HG02610 (cell line): ENCODE measurements at regions not wholly inside any gene's neighbourhood (a gene's known extent, or its start where the extent isn't known, plus 50 kb on each side); places are given as distances from the start of the nearest gene placed in this dataset.

Source experiments
- ATAC-seq: cut with Tn5 transposase; IDR thresholded peaks from one replicate; pipeline ENCODE4 v1.9.1; 2021; ENCODE audit warnings: mild to moderate bottlenecking, moderate library complexity; ENCODE audit not compliant: unreplicated experiment

DNA sequence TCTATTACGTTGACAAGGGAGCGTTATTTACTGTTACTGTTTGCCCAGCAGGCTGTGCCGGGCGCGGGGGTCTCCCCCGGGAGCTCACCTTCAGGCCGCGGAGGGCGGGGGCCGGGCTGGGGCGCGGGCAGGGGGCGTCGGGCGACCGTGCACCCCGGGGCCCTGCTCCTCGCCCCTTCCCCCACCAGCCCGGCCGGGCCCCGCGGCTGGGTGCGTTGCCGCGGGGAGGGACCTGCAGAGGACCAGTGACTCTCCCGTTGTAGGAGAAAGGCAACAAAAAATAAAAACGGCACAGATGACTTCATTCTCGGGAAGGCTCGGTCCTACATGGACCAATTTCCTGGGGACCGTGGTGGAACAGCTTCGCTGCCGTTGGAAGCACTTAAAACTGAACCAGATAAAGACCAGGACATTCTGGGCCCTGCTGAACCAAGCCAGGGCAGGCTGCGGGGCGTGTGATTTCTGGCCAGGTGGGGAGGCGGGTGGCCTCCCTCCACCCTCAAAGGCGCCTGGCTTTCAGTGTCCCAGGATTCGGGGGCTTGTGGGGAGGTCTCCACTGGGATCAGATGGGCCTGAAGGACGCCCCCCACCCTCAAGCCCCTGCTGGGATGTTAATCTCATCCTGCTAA lies 57.4 kb downstream of the IGLL1 start:
- no peak for ATAC-seq

DNA sequence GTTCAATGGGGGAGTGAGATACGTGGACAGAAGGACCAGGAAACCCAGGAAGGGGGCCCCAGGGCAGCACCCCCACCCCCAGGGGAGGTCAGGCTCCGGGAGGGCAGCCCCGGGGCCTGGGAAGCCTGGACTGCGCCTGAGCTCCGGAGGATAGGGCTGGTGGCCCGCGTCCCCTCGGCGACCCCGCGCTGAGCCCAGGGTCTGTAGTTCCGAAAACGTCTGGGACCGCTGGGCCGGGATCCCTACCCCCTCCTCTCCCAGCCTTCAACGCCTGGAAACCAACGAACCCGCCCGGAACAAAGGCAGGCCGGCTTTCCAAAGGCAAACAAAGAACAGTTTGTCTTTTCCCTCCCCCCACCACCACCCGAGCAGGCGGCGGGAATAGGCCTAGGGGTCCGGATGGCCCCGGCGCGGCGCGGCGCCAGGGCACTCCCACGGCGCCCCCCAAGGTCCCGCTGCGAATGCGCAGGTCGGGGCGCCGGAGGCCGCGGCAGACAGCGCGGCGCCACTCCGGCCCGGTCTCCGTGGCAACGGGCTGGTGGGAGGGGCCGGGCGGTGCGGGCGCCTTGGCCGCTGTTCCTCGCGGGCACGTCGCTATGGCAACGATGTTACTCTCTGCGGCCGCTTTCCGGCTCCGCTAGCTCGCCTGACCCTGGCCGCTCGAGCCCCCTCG lies 58.5 kb downstream of the IGLL1 start:
- peak; percentile 44 for ATAC-seq

DNA sequence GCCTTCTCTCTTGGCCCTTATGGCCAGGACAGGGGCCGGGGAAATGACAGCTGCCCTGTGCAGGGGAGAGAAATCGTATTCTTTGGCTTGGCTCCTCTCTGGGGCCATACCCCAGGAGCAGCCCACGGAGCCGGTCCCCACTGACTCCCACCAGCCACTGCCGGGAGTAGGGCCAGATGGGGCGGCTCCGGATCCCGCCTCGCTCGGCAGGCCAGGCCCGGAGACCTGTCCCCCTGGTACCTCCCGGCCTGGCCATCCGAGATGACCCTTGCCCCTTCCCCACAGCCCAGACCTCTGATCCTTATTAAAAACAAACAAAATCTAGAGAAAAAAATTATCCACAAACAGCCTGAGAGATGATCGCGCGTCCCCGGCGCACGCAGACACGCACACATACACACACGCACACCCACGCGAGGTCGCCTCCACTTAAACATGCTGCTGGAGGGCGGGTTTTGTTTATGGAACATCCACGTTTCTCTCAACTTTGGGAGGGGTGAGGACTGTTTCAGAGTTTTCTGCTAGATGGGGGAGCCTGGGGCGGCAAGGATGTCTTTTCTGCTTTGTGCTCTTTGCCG lies 59.1 kb downstream of the IGLL1 start:
- ATAC-seq, result no peak

DNA sequence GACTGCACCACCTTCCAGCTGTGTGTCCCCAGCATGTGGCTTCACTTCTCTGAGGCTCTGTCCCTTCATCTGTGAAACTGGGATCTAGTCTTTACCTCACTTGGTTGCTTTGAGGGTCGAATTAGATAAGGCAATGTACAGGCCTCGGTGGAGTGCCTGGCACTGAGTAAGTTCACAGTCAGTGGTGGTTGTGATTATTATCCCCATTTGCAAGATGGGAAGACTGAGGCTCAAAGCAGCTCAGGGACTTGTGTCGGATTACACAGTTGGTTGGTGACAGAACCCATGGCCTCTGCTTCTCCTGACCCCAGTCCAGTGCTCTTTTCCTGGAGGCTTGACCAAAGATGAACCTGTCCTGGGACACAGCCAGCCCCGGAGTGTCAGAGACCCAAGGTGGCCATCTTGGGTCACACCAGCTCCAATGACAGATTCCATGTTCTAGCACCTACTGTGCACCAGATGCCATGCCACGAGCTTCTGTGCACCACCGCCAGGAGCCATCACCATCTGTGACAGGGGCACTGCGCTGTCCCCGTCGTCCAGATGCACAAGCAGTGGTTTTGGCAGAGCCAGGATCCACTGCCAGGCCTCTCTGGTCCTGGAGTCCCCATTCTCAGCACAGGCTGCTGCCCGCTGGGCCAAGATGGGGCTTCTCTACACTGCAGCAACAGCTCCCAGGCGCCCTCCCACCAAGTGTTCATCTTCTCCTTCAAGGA lies 60.5 kb downstream of the IGLL1 start:
- no peak for ATAC-seq

DNA sequence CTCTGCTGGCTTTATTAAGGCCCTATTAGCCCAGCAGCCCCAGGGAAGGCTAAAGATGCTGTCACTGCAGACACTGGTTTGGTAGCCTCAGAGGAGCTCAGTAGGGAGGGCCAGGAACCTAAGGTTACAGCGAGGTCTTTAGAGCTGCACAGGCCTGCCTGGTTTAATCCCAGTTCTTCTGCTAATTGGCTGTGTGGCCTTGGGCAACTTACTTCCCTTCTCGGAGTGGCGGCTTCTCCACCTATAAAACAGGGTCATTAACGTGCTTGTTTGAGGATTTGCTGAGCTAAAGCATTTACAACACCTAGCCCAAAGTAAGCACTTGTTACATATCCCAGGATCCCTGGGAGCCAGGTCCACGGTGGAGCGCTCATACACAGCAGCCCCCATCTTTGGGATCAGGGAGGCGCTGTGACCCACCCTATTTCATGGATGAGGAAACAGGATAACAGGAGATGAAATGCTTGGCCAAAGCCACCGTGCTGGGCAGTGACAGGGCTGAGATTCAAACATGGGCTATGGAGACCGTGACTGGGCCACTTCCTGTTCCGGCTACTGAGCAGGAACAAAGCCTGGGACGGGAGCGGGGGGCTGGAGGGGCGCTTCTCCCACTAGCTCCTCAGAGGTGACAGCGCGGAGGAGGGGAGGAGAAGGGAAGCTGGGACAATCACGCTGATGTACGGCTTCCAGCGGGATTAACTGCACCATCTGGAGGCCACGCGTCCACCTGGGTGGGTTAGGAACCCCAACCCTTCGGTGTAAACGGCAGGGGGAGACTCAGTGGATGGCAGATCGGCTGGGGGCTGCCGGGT lies 61.5 kb downstream of the IGLL1 start:
- ATAC-seq, result no peak

DNA sequence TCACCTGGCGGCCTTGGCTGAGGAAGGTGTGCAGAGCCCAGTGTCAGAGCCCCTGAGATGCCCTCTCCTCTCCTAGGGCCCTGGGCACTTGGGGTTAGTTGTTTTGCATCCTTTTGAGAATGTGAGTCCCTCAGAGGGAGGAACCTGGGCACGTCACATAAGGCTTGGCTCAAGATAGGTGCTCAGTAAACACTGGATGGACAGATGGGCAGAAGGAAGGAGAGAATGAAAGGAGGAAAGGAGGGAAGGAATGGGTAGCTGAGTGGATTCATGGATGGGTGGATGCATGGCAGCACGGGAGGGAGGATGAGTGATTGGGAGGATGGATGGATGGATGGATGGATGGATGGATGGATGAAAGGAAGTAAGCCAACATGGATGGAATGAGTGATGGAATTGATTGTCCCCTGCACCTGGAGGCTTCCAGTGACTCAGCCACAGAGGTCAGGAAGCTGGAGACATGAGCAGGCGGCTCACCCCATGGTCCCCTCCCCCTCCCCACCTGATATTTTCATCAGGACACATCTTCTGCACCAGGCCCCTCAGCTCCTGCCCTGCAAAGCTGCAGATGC lies 62.2 kb downstream of the IGLL1 start:
- ATAC-seq, result no peak

DNA sequence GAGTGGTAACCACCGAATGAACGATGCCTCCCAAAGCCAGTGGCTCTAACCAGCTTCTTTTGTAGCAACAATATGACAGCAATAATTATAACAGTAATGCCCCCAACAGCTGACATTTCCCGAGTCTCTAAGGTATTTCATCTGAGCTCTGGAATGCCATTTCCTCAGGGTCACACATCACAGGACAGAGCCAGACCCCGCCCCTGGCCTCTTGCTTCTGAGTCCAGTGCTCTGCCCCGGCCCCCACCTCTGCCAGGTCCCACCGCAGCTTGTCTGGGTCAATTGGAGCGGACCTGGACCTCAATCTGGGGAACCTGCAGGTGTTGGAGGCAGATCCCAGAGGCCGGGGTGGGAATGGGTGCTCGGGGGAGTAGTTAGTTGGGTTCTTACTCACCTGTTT lies 63.8 kb downstream of the IGLL1 start:
- no peak for ATAC-seq

DNA sequence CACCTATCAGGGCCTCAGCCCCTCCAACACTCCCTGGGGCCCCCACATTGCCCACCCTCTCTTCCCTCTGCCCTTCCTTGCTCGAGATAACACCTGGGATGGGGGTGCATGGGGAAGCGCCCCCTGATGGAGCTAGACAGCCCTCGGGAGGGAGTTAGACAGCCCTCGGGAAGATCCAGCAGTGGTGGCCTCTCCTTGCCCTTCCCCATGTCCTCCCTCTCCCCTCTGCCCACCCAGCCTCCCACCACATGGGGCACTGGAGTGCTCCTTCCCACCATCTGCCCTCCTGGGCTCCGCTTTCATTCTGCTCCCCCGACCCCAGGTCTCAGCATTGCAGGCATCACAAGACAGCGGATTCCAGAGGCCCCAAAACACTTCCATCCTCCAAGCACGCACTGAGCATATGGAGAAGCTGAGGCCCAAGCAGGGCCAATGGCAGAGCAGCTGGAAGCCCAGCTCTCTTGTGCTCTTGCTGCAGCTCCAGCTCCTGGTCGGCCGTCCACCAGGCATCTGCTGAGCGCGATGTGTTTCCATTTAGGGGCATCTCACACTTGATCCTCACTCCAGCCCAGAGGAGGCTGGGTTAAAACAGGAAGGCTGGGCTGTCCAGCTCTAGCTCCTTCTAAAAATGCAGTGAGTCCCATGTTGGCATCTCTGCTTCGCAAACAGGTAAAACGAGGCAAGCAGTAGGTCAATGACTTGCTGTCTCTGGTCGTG lies 65.6 kb downstream of the IGLL1 start:
- ATAC-seq, result no peak

DNA sequence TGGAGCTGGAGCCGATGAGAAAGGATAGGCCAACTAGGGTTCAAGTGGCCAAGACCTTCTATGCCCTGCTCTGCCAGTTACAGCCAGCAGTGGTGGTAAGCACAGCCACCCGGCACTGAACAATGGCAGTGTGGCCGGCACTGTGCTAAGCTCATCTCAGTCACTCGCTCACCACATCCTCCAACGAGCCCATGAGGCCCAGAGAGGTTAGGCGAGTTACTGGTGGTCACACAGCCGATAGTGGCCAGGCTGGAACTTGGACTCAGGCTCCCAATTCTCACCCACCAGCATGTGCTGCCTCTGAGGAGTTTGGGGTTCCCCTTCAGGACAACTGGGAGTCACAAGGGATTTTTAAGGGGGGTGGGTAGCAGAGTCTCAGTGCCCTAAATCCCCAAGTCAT lies 66.4 kb downstream of the IGLL1 start:
- no peak for ATAC-seq

DNA sequence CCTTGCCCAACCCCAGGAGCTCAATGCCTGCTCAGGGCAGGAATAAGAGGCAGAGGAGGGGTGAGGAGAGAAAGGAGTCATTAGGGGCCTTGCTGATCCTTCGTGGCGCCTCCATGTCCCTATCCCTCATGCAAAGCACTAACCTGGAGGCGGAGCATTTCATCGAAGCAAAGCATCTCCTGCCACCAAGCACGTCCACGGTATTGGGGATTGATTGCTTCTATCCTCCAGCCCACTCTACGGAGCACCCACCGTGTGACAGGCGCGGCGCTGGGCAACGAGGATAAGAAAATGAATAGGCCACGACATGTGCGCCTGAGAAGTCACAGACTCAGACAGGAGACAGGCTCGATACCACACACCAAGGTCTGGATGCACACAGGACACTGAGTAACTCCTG lies 67.0 kb downstream of the IGLL1 start:
- no peak for ATAC-seq

DNA sequence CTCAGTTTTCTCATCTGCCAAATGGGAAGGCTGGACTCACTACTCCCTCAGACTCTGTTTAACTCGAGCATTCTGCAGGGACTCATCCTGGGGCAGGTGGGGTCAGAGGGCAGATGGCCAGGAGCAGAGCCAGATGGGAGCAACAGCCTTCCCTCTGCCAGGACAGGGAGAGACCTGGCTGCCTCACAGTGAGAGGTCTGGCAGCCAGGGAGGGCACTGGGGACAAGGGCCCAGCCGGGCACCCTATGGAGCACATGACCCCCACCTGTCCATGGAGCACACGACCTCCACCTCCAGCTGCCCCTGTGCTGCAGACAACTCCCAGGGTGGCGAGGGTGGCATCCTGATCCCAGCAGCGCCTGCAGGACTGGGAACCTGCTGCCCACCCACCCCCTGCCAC lies 67.4 kb downstream of the IGLL1 start:
- ATAC-seq, result no peak

DNA sequence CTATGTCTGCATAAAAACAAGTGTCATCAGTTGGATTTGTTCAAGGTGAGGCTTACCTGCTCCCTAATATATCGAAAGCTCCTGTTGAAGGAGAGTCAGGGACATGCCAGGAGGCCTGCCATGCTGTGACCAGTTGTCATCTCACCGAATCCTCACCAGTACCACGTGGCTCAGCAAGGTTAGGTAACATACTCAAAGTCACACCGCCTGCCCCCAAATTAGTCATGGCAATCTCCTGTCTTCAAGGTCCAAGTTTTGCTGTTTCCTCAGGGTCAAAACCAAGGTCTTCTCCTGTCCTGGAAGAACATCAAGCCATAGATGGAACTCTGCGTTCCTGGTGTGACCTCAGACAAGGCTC lies 67.8 kb downstream of the IGLL1 start:
- no peak for ATAC-seq

DNA sequence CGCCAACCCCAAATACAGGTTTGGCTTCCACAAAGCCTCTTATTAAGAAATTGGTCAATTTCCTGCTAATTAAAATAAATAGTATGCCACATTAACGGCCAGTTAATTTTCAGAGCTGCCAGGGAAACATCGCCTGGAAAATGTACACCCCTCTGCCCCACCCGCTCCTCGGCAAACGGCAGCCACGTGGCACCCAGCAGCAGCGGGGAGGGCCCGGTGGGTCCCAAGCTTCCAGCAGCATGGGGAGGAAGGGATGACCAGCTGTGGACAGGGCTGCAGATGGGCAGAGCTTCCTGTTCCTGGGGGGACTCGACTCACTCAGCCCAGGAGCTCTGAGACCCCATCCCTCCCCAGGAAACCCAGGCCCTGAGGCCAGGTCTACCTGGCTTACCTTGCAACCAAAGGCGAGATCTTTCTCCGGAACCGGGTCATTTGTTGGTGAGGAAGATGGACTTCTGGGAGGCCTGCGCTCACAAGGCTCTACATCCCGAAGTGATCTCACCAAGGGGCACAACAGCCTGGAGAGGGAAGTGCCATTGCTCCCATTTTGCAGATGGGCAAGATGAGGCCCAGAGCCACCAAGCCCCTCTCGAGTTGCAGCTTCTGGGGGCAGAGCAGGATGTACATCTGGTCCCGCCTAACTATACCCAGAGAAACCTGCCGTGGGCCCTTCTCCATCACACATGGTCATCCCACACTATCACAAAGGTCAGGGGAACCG lies 68.3 kb downstream of the IGLL1 start:
- no peak for ATAC-seq

DNA sequence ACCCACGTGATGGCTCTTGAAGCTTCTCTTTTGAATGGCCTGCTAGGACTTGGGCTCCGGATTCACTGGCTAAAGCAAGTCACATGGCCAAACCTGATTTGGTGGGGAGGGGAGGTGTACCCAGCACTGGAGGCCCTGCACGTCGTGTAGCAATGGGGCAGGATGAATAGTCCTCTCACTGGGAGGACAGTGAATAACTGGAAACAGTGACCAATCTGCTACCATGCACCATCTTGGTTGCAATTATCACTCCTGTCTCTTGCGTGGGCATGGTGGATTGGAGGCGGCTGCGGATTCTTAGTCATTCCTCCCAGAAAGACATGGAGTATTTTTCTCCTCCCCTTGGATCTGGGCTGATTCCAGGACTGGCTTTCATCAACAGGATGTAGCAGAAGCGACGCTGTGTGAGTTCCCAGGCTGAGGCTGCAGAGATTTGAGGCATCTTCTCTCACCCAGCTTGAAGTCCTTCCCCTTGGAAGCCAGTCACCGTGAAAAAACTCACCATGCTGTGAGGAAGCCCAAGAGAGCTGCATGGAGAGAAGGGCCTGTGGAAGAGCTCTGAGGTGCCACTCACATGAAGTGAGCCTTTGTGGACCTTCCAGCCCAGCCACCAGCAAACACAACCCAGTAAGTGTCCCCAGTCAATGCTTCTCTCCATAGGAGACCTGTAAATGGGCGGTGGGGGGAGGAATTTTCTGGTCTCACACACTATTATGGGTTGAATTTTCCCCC lies 70.4 kb downstream of the IGLL1 start:
- no peak for ATAC-seq

DNA sequence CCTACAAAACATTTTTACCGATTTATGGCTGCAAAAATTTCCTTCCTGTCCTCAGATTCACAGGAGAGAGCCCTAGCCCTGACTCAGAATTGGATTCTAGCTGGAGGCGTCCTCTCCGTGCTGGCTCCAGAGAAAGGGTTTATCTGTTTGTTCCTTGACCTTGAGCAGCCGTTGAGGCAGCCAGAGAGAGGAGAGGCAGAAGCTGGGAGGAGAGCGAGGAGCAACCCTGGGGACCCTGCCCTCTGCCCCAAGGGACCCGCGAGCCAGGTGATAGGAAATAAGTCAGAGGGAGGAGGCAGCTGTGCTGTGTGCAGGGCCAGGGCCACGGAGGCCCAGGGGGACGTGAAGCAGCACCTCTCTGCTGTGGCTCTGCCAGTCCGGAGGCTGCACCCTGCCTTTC lies 75.6 kb downstream of the IGLL1 start:
- ATAC-seq, result no peak

DNA sequence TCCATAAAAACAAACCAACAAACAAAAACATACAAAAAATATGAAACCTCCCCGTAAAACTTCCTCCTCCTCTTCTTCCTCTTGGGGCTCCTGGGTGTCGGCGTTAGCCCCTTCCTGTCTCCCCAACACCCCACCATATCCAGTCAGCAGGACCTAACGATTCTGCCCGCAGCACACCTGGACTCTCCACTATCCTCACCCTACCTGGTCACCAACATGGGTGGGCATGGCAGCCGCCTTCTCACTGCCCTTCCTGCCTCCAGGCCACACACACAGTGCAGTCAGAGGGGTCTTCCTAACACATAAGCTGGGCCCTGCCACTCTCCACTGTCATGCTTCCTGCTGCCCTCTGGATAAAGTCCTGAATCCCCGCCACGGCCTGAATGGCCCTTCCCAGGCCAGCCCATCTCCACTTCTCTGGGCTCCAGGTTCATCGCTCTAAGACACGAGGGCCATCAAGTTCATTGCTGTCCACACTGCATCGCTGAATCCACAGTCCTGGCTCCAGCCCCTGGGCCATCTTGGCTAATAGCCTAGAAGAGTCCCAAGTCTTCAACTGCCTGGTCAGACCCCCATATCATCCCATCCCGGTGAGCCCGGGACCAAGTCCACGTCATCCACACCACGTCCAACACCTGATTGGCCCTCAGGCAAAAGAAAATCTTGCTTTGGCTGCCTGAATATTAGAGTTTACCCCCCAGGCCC lies 76.2 kb downstream of the IGLL1 start:
- no peak for ATAC-seq

DNA sequence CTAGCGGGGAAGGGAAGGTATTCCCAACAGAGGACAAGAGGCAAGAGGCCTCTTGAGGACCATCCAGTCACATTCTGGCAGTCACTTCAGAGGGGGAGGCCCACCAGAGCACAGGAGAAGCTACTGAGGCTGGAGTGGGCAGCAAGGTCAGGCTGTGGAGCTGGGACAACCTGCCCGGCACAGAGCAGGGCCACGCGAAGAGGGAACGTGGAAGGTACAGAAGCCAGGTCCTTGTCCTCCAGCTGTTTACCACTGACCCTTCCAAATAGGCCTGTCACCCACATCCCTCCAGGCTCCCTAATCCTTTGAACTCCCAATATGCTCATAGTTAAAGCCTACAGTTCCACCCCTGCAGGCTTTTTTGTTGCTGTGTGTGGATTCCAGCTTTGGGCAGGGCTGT lies 76.9 kb downstream of the IGLL1 start:
- no peak for ATAC-seq

DNA sequence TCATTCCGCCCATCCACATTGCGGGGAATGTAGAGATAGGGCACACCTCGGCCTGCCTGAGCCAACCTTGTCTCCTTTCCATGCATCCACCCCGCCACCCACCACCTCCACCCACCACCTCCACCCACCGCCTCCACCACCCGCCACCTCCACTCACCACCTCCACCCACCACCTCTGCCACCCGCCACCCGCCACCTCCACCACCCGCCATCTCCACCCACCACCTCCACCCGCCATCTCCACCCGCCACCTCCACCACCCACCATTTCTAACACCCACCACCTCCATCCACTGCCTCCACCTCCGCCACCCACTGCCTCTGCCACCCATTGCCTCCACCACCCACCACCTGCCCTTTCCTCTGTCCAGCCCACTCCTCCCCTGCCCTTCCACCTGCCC lies 78.4 kb downstream of the IGLL1 start:
- ATAC-seq, result no peak
